ENCODE measurements at regions not wholly inside any gene's neighbourhood (a gene's known extent, or its start where the extent isn't known, plus 50 kb on each side); places are given as distances from the start of the nearest gene placed in this dataset.

GRCh38 chr4:138693526-138693925 lies 322.1 kb upstream of the NOCT start:
- no peak overlapping the region for H3K4me3 ChIP-seq (ENCODE audit: low read length)
- no peak for DNase-seq (ENCODE audit: low read depth)
- no peak for TF ChIP-seq CTCF (conservative IDR thresholded peaks at IDR 0.05; ENCODE audit: low read length)

GRCh38 chr4:138692411-138692810 lies 323.2 kb upstream of the NOCT start:
- no peak overlapping the region for H3K4me3 ChIP-seq (ENCODE audit: low read length)
- TF ChIP-seq CTCF (conservative IDR thresholded peaks at IDR 0.05; ENCODE audit: low read length) = no peak

GRCh38 chr4:138689593-138689992 lies 326.0 kb upstream of the NOCT start:
- DNase-seq (ENCODE audit: low read depth) = no peak
- TF ChIP-seq CTCF (conservative IDR thresholded peaks at IDR 0.05; ENCODE audit: low read length) = no peak
- no peak overlapping the region for H3K4me3 ChIP-seq (ENCODE audit: low read length)

More at GRCh38 chr4:138692411-138692810, 323.2 kb upstream of the NOCT start:
- DNase-seq (ENCODE audit: low read depth) = no peak

- TF ChIP-seq CTCF (conservative IDR thresholded peaks at IDR 0.05; ENCODE audit: low read length) = no peak
- H3K4me3 ChIP-seq (ENCODE audit: low read length) = no peak overlapping the region
- no peak for DNase-seq (ENCODE audit: low read depth)
Observed at GRCh38 chr4:138689187-138689586, 326.4 kb upstream of the NOCT start.

- TF ChIP-seq CTCF (conservative IDR thresholded peaks at IDR 0.05; ENCODE audit: low read length) = no peak
- no peak overlapping the region; the same call in 1 of the 2 replicates for H3K4me3 ChIP-seq (ENCODE audit: low read length)
- DNase-seq (ENCODE audit: low read depth) = no peak
Observed at GRCh38 chr4:138688408-138689085, 327.0 kb upstream of the NOCT start.

DNA sequence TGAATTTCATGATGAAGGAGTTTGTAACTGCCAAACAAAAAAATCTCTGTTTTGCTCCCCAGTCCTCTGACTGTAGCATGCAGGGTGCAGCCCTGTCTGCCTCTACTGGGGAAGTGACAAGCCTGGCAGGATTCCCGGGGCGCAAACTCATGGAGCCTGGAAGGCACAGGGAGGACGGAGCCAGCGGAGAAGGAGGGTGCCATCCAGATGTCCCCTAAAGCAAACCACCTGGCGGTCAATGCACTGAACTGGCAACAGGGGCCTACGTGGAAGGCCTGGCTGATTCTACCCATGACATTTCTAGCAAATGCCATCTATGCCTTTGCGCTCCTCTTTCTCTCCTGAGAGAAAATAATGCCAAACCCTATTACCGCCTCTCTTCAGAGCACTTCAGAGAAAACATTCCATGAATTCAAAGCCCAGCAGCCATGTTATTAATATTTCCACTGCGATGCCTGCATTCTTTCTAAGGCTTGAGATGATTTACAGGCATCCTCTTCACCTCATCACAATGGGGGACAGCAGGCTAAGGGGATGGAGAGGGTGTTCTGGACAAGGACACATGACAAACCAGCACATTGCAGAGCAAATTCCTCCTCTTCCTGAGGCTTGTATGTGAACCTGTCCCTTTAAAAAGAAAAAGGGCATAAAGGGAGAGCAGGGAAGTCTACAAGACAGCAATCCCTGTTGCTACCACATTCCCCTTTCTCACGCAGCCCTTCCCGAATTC lies 329.3 kb upstream of the NOCT start:
- no peak for TF ChIP-seq CTCF (conservative IDR thresholded peaks at IDR 0.05; ENCODE audit: low read length)
- DNase-seq (ENCODE audit: low read depth) = no peak
- no peak overlapping the region for H3K4me3 ChIP-seq (ENCODE audit: low read length)

DNA sequence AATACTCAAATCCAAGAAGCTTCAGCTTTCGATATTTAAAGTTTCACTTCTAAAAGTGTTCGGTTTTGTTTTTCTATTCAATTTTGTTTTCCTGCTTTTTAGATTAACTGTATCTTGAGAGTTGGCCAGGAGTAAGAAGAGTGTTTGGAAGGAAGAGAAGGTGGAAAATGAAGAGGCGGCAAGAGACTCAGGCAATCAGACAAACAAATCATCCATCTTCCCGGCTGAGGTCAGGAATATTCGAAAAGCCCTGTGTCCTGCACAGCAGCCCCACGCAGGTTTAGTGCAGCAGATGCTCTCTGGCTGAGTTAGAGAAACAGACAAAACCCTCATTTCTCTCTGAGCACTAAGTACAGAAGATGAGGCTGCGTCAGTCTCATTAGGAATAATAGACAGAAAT lies 330.3 kb upstream of the NOCT start:
- DNase-seq (ENCODE audit: low read depth) = no peak
- H3K4me3 ChIP-seq (ENCODE audit: low read length) = no peak overlapping the region
- no peak for TF ChIP-seq CTCF (conservative IDR thresholded peaks at IDR 0.05; ENCODE audit: low read length)
